GM12872 (cell line): ENCODE measurements at regions not wholly inside any gene's neighbourhood (a gene's known extent, or its start where the extent isn't known, plus 50 kb on each side); places are given as distances from the start of the nearest gene placed in this dataset.

ENCODE experiments used
- CTCF ChIP-seq: IDR thresholded peaks from 3 replicates; pipeline ENCODE4 v1.5.1; 2011; ENCODE audit warnings: low read depth, mild to moderate bottlenecking, low read length, moderate library complexity; ENCODE audit not compliant: insufficient read depth

DNA sequence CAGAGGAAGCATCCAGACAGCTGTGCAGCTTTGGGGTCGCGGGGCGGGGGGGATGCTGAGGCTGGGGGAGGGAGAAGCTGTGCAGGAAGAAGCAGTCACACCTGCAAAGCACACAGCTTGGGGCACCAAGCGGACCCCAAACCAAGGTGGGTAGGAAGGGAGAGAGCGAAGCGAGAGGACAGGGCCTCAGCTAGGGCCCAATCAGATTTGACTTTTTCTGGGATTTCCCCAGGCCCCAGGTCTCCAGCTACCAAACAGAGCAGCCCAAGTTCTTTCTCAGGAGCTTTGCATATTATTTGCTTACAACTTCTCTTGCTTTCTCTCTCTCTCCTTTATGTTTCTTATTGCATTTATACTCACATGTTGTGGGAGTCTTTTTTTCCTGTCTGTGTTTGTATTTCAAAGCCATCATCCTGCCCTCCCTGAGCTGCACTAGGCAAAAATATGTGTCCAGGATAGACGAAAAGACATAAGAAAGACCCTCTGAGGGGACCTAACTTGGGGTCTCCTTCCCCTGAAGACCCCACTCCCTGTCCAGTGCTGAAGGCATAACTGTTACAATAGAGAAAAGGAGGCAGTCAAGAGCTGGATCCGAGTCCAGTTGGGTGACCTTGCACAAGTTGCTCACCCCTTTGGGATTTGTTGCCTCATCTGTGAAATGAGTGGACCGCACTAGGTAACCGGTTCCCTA, 50.6 kb upstream of the SMNDC1 start:
- TF ChIP-seq CTCF = no peak

- no peak for TF ChIP-seq CTCF
These were observed 51.4 kb upstream of the SMNDC1 start for GRCh38 chr10:110355922-110356627.

DNA sequence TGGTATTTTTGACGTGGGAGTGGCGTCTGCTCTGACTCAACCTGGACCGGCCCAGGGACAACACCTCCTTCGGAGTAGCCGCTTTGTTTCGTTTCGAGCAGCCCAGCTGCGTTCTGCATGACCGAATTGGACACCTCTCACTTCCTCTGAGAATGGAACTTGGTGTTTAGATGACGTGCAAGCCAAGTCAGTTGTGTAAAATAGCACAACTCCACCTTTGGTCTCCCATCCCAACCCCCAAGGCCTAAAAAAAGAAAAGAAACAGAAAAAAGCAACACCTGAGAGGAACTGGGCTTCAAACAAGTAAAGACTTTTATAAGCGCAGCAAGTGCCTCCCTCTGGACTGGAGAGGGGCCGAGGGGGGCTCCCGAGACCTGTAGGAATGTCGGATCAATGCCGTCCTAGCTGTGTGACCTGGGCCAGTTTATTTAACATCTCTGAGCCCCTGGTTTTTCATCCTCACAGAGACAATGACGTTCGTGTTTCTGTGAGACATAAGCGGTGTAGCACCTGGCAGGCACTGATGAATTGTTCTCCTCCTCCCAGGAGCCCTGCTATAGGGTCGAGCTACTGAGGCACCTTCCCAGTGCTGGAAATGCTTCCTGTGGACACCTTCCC, 52.0 kb upstream of the SMNDC1 start:
- TF ChIP-seq CTCF = no peak

DNA sequence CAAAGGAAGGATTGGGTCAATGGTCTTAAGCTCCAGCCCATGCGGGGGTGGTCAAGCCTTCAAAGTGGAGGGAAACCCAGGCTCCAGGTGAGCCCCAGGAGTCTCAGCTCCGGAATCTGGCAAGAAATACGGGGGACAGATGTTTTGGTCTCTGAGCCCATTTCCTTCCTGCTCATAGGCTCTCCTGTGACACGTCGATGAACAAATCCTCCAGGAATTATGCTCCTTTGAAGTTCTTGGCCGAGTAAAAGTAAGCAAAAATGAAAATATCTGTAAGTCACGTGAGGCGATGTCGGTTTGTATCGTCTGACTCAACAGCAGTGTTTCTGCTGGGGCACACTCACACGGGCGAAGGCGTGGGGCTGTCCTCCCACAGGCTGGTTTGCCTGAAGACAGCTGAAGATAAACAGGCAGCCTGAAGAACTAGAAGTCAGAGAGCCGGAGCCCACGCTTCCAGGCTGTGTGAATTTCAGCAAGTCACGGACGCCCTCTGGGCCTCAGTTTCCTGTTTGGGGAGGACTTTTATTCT, 52.6 kb upstream of the SMNDC1 start:
- TF ChIP-seq CTCF = no peak

GRCh38 chr10:110357871-110358270, 53.2 kb upstream of the SMNDC1 start:
- no peak for TF ChIP-seq CTCF

DNA sequence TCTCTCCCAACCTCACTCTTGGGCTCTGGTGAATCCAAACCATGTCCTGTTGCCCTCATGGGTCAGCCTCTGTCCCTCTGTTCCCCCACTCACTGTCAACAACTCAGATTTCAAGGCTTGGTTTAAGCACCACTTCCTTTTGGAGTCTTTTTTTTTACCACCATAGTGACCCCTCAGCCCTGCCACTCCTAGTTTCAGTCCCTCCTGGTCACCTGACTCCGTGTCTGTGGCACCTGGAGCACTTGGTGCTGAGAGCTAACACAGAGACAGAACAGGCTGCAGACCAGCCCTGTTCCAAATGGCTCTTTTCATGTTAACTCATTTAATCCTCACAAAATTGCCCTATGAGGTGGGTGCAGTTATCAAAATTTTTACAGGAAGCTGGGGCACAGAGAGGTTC, 53.6 kb upstream of the SMNDC1 start:
- no peak for TF ChIP-seq CTCF

DNA sequence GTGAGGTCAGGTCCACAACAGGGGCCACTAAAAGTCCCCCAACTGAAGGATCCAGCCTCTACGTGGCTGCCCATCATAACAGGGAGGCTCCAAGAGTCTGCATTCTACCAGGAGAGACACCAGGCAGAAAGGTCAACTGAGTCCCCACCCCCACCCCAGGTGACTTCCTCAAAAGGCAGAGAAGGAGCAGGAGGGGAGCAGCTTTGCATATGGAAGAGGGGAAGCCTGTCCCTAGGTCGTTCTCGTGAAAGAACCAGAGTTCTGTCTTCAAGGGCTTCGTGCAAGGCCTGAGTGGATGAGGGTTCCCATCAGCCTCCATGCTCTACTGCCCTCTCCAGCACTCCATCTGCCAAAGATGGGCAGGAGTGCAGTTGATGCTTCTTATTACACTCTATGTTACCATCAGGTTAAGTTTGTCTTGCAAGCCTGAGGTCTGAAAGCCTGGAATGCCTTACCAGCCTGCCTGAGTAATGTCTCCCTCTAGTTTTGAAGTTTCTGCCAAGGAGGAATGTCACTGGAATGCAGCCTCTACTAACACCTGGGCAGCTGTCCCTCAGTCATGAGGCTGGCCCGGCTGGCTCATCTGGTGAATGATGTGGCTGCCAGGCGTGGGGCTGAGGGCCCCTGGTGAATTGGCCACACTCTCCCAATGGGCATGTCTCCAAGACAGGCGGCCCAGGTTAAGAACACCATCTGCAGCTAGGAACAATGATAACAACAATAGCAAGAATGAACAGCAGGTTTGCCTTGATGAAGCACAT, 54.3 kb upstream of the SMNDC1 start:
- TF ChIP-seq CTCF = no peak
